H9 (cell line): ENCODE measurements at regions not wholly inside any gene's neighbourhood (a gene's known extent, or its start where the extent isn't known, plus 50 kb on each side); places are given as distances from the start of the nearest gene placed in this dataset.
"Not testable (repeated sequence)": the region's sequence is repeated elsewhere in the genome, so short reads cannot be mapped to it uniquely, and the experiment has no call there.

ENCODE experiments used
- DNase-seq: peaks from one replicate; pipeline ENCODE4 v3.0.0-alpha.2; 2017
- H2AFZ ChIP-seq: one replicate; pipeline ENCODE4 v1.6.1; 2013; ENCODE audit warnings: mild to moderate bottlenecking, low read length, control low read depth, moderate library complexity
- H2AK5ac ChIP-seq: 2 replicates; pipeline ENCODE4 v1.6.1; 2013; ENCODE audit warnings: low read length, control low read depth, mixed read lengths; ENCODE audit not compliant: insufficient read length
- H2BK120ac ChIP-seq: one replicate; pipeline ENCODE4 v1.6.1; 2013; ENCODE audit warnings: low read depth, mild to moderate bottlenecking, low read length, control low read depth, inconsistent platforms; ENCODE audit not compliant: poor library complexity, severe bottlenecking
- H2BK12ac ChIP-seq: 2 replicates; pipeline ENCODE4 v1.6.1; 2013; ENCODE audit warnings: low read length, control low read depth, mixed read lengths, low read depth; ENCODE audit not compliant: insufficient read length
- H2BK15ac ChIP-seq: 2 replicates; pipeline ENCODE4 v1.6.1; 2013; ENCODE audit warnings: low read depth, low read length, control low read depth
- H2BK20ac ChIP-seq: one replicate; pipeline ENCODE4 v1.6.1; 2013; ENCODE audit warnings: low read depth, mild to moderate bottlenecking, low read length, control low read depth, inconsistent platforms; ENCODE audit not compliant: poor library complexity, severe bottlenecking
- H2BK5ac ChIP-seq: 2 replicates; pipeline ENCODE4 v1.6.1; 2013; ENCODE audit warnings: low read length, control low read depth, mixed read lengths; ENCODE audit not compliant: insufficient read length
- H3K14ac ChIP-seq: 2 replicates; pipeline ENCODE4 v1.6.1; 2013; ENCODE audit warnings: low read length, control low read depth; ENCODE audit not compliant: insufficient read depth
- H3K18ac ChIP-seq: 2 replicates; pipeline ENCODE4 v1.6.1; 2013; ENCODE audit warnings: low read depth, mild to moderate bottlenecking, mixed read lengths, low read length, control low read depth; ENCODE audit not compliant: insufficient read length
- H3K23ac ChIP-seq: 2 replicates; pipeline ENCODE4 v1.6.1; 2013; ENCODE audit warnings: low read length, control low read depth, mixed read lengths, low read depth; ENCODE audit not compliant: insufficient read length
- H3K23me2 ChIP-seq: 2 replicates; pipeline ENCODE4 v1.6.1; 2013; ENCODE audit warnings: low read depth, mild to moderate bottlenecking, mixed read lengths, low read length, control low read depth; ENCODE audit not compliant: insufficient read length, poor library complexity, severe bottlenecking
- H3K27ac ChIP-seq: 2 replicates; pipeline ENCODE4 v1.5.1; 2013; ENCODE audit warnings: low read length, control low read depth, mixed read lengths, low read depth; ENCODE audit not compliant: insufficient read length
- H3K27me3 ChIP-seq: 2 replicates; pipeline ENCODE4 v1.6.1; 2013; ENCODE audit warnings: low read length, control low read depth, inconsistent platforms; ENCODE audit not compliant: insufficient read depth
- H3K4ac ChIP-seq: 2 replicates; pipeline ENCODE4 v1.6.1; 2013; ENCODE audit warnings: low read depth, mild to moderate bottlenecking, control low read depth, inconsistent platforms, low read length, moderate library complexity
- H3K4me1 ChIP-seq: 2 replicates; pipeline ENCODE4 v1.6.1; 2013; ENCODE audit warnings: low read length, control low read depth, inconsistent platforms; ENCODE audit not compliant: insufficient read depth
- H3K4me2 ChIP-seq: 2 replicates; pipeline ENCODE4 v1.6.1; 2013; ENCODE audit warnings: low read length, control low read depth, mixed read lengths; ENCODE audit not compliant: insufficient read length, insufficient read depth
- H3K56ac ChIP-seq: 2 replicates; pipeline ENCODE4 v1.6.1; 2013; ENCODE audit warnings: low read depth, mild to moderate bottlenecking, mixed read lengths, low read length, control low read depth; ENCODE audit not compliant: insufficient read length
- H3K79me1 ChIP-seq: 2 replicates; pipeline ENCODE4 v1.6.1; 2013; ENCODE audit warnings: low read depth, mild to moderate bottlenecking, moderate library complexity, low read length, control low read depth, inconsistent platforms; ENCODE audit not compliant: insufficient read depth, poor library complexity, severe bottlenecking
- H3K79me2 ChIP-seq: 2 replicates; pipeline ENCODE4 v1.6.1; 2013; ENCODE audit warnings: low read length, control low read depth, inconsistent platforms; ENCODE audit not compliant: insufficient read depth
- H3K9ac ChIP-seq: 2 replicates; pipeline ENCODE4 v1.6.1; 2013; ENCODE audit warnings: low read length, control low read depth, mixed read lengths; ENCODE audit not compliant: insufficient read length; ENCODE audit errors: extremely low read depth
- H3K9me3 ChIP-seq: one replicate; pipeline ENCODE4 v1.6.1; 2013; ENCODE audit warnings: low read depth, low read length, inconsistent platforms; ENCODE audit not compliant: control insufficient read depth
- H3T11ph ChIP-seq: one replicate; pipeline ENCODE4 v1.6.1; 2013; ENCODE audit warnings: mild to moderate bottlenecking, low read length, control low read depth, inconsistent platforms
- H4K20me1 ChIP-seq: one replicate; pipeline ENCODE4 v1.6.1; 2013; ENCODE audit not compliant: control insufficient read depth, insufficient read length, insufficient read depth
- H4K5ac ChIP-seq: 2 replicates; pipeline ENCODE4 v1.6.1; 2013; ENCODE audit warnings: low read depth, mild to moderate bottlenecking, mixed read lengths, low read length, control low read depth; ENCODE audit not compliant: insufficient read length
- H4K8ac ChIP-seq: replicated peaks from 2 replicates; pipeline ENCODE4 v1.6.1; 2013; ENCODE audit warnings: low read length, control low read depth, mixed read lengths, low read depth; ENCODE audit not compliant: insufficient read length
- H4K91ac ChIP-seq: 2 replicates; pipeline ENCODE4 v1.6.1; 2013; ENCODE audit warnings: low read depth, mild to moderate bottlenecking, moderate library complexity, mixed read lengths, low read length, control low read depth; ENCODE audit not compliant: insufficient read length
- H3K27ac Mint-ChIP-seq, 3 experiments: 2 replicates in 2 of 3; 3 replicates in 1 of 3; pipeline ENCODE4 v1.8.0; 2020 to 2021; ENCODE audit warnings: mixed read lengths in 3 of 3, mild to moderate bottlenecking in 1 of 3, moderate library complexity in 1 of 3
- H3K27me3 Mint-ChIP-seq: 2 replicates; pipeline ENCODE4 v1.8.0; 2021; ENCODE audit warnings: low read depth, mild to moderate bottlenecking, moderate library complexity, mixed read lengths
- H3K36me3 Mint-ChIP-seq, 3 experiments: 2 replicates in 2 of 3; 3 replicates in 1 of 3; pipeline ENCODE4 v1.8.0; 2020 to 2021; ENCODE audit warnings: low read depth in 3 of 3, mixed read lengths in 3 of 3; ENCODE audit not compliant: insufficient read depth in 1 of 3
- H3K4me1 Mint-ChIP-seq, 2 experiments: 2 replicates each; pipeline ENCODE4 v1.8.0; 2020; ENCODE audit warnings: mixed read lengths in 2 of 2
- H3K4me3 Mint-ChIP-seq, 2 experiments: 2 replicates in 1 of 2; 3 replicates in 1 of 2; pipeline ENCODE4 v1.8.0; 2020 to 2021; ENCODE audit warnings: mild to moderate bottlenecking in 2 of 2, mixed read lengths in 2 of 2, moderate library complexity in 1 of 2
- H3K9me3 Mint-ChIP-seq, 2 experiments: 2 replicates in 1 of 2; 3 replicates in 1 of 2; pipeline ENCODE4 v1.8.0; 2020; ENCODE audit warnings: mild to moderate bottlenecking in 2 of 2, mixed read lengths in 2 of 2, moderate library complexity in 1 of 2
- WGBS: extraction: QIAGEN DNeasy Blood & Tissue Kit; methylation state at CpG from one replicate; pipeline ENCODE4 v1.1.7; 2013; ENCODE audit warnings: missing lambda C conversion rate, low lambda C conversion rate, mixed read lengths; ENCODE audit not compliant: insufficient read length; ENCODE audit errors: extremely low coverage; 5-methylcytosine and 5-hydroxymethylcytosine counted together

DNA sequence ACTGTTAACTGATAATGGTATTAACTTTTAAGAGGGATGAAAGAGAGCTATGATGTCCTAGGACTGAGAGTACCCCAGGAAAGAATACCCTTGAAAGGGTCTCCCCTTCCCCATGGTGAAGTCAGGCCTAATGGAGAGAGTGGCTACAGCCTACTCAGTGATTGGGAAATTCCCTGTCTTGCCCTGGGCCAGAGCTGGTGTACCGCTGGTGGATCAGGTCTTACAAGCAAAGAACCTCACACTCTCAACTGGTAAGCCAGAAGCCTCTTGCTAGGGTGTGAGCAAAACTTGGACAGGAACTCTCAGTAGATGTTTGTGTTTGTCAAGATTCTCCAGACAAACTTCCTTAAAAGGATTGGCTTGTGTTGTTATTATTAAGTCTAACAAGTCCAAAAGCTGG lies 600.9 kb downstream of the TRIML1 start:
- not testable (repeated sequence) for DNase-seq, H3K4me1 Mint-ChIP-seq, H3K23me2 ChIP-seq, H2AFZ ChIP-seq, H3T11ph ChIP-seq, H3K36me3 Mint-ChIP-seq, H3K4ac ChIP-seq, H2BK15ac ChIP-seq, H2BK20ac ChIP-seq, H2BK12ac ChIP-seq, H3K9me3 Mint-ChIP-seq, H2AK5ac ChIP-seq, H3K23ac ChIP-seq, H3K9me3 ChIP-seq, H2BK5ac ChIP-seq, H3K9ac ChIP-seq, H3K14ac ChIP-seq, H4K20me1 ChIP-seq, H4K91ac ChIP-seq, H3K27me3 ChIP-seq, H3K79me1 ChIP-seq, H3K4me3 Mint-ChIP-seq, H4K8ac ChIP-seq, H3K27ac Mint-ChIP-seq, H3K56ac ChIP-seq, H3K27me3 Mint-ChIP-seq, H3K79me2 ChIP-seq, H3K27ac ChIP-seq, H3K4me2 ChIP-seq, H4K5ac ChIP-seq, H3K4me1 ChIP-seq, H2BK120ac ChIP-seq, H3K18ac ChIP-seq
- no CpG with 5 or more reads among the region's 1 CpG for WGBS

DNA sequence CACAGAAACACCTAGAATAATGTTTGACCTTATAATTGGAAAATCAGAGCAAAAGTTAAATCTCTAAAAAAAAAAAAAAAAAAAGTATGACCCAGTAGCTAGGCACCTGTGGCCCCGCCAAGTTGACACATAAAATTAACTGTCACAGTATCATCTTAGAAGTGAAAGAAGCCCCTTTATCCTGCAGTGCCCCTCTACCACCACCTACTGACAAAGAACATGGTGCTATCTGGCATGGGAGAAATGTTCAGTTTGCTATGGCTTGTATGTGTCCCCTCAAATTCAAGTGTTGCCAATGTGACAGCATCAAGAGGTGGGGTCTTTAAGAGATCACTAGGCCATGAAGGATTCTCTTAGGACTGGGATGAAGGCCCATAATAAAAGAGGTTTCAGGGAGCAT lies 601.5 kb downstream of the TRIML1 start:
- not testable (repeated sequence) for H2AK5ac ChIP-seq, H3K27ac ChIP-seq, H3K27me3 ChIP-seq, H4K20me1 ChIP-seq, H3K36me3 Mint-ChIP-seq, H3K4me1 Mint-ChIP-seq, H3T11ph ChIP-seq, H2BK120ac ChIP-seq, H3K23ac ChIP-seq, H3K4me2 ChIP-seq, H3K9me3 ChIP-seq, H3K27me3 Mint-ChIP-seq, H2BK12ac ChIP-seq, H4K91ac ChIP-seq, H3K27ac Mint-ChIP-seq, H2BK15ac ChIP-seq, H3K4me1 ChIP-seq, DNase-seq, H3K18ac ChIP-seq, H3K9me3 Mint-ChIP-seq, H4K8ac ChIP-seq, H3K79me1 ChIP-seq, H3K9ac ChIP-seq, H3K4ac ChIP-seq, H3K79me2 ChIP-seq, H3K56ac ChIP-seq, H3K4me3 Mint-ChIP-seq, H2BK20ac ChIP-seq, H2BK5ac ChIP-seq, H2AFZ ChIP-seq, H3K23me2 ChIP-seq, H3K14ac ChIP-seq, H4K5ac ChIP-seq
- no CpG with 5 or more reads among the region's 1 CpG for WGBS
